Mucosa of descending colon (tissue), 3 donors: ENCODE measurements at regions not wholly inside any gene's neighbourhood (a gene's known extent, or its start where the extent isn't known, plus 50 kb on each side); places are given as distances from the start of the nearest gene placed in this dataset.
A peak's percentile ranks its signal among the peaks of the same experiment; 100 is the strongest.

Source experiments
- ATAC-seq: fragments of 200-7000 bp; cut with Tn5 transposase; one replicate; pipeline ENCODE4 v1.9.1; 2020; ENCODE audit warnings: mild to moderate bottlenecking, moderate library complexity
- DNase-seq, 3 donors: peaks; one replicate each; pipeline ENCODE4 v3.0.0-alpha.2; 2020
- H3K36me3 ChIP-seq: fragments of 200-600 bp; one replicate; pipeline ENCODE4 v1.8.0; 2021; ENCODE audit warnings: low read depth, mild to moderate bottlenecking
- H3K4me1 ChIP-seq: fragments of 200-600 bp; one replicate; pipeline ENCODE4 v1.8.0; 2021; ENCODE audit warnings: low read depth, mild to moderate bottlenecking
- H3K4me3 ChIP-seq: fragments of 200-600 bp; one replicate; pipeline ENCODE4 v1.8.0; 2021; ENCODE audit warnings: mild to moderate bottlenecking
- H3K9me3 ChIP-seq: fragments of 200-600 bp; one replicate; pipeline ENCODE4 v1.8.0; 2021; ENCODE audit warnings: mild to moderate bottlenecking
- CTCF ChIP-seq: fragments of 200-600 bp; IDR thresholded peaks from one replicate; pipeline ENCODE4 v1.8.0; 2022; ENCODE audit warnings: antibody characterized with exemption, mild to moderate bottlenecking
- intact Hi-C, 2 donors: fragments of 100-400 bp; cut with DNase I in 1 of 2; cut with micrococcal nuclease in 1 of 2; formaldehyde crosslinking; loops; one replicate each; pipeline versions ENCODE4 v1.11.0 to v1.11.1; 2022; cut with DNase I, micrococcal nuclease
- donor health status: DM: no; HTN: no; CAD: no; lungs with moderate emphysema.
- donor health status: DM: no; HTN: no; CAD: no.
- donor health status: DM: no; HTN: yes; CAD: no.

- DNase-seq: no peak
- ATAC-seq: no peak
- Histone ChIP-seq H3K4me3 (no peak overlapping the region), H3K9me3 (no peaks in the 10 kb centered on the region), H3K36me3 (no peaks in the 10 kb centered on the region), H3K4me1 (peaks cover 3% of the 10 kb centered on the region)
- TF ChIP-seq CTCF: no peak
- intact Hi-C loops: no loop called here
Measured at GRCh38 chr12:98402671-98403070, 112.7 kb upstream of the TMPO start.

- intact Hi-C loops: no loop called here
- ATAC-seq: no peak
Measured at GRCh38 chr12:98403385-98403784, 112.0 kb upstream of the TMPO start.

GRCh38 chr12:98403936-98404335 lies 111.5 kb upstream of the TMPO start:
- intact Hi-C loops: no loop called here
- Histone ChIP-seq H3K4me3 (no peak overlapping the region), H3K9me3 (no peaks in the 10 kb centered on the region), H3K36me3 (no peaks in the 10 kb centered on the region), H3K4me1 (peaks cover 3% of the 10 kb centered on the region)
- TF ChIP-seq CTCF: no peak
- no peak for ATAC-seq
- DNase-seq: no peak

More at GRCh38 chr12:98403385-98403784, 112.0 kb upstream of the TMPO start:
- H3K9me3 ChIP-seq: no peaks in the 10 kb centered on the region
- no peak for DNase-seq
- no peaks in the 10 kb centered on the region for H3K36me3 ChIP-seq
- peaks cover 3% of the 10 kb centered on the region for H3K4me1 ChIP-seq
- H3K4me3 ChIP-seq: no peak overlapping the region
- TF ChIP-seq CTCF: no peak

- H3K4me3 ChIP-seq: no peak overlapping the region
- ATAC-seq (peak; percentile 76), DNase-seq (peak in 1 of 3 donors; percentile 17)
- no peaks in the 10 kb centered on the region for H3K36me3 ChIP-seq
- H3K9me3 ChIP-seq: no peaks in the 10 kb centered on the region
- peaks cover 3% of the 10 kb centered on the region for H3K4me1 ChIP-seq
- no peak for TF ChIP-seq CTCF
- intact Hi-C loops: no loop called here
Measured at GRCh38 chr12:98405805-98406366, 109.5 kb upstream of the TMPO start.

- H3K4me3 ChIP-seq: no peak overlapping the region
- no peak for DNase-seq
- no peaks in the 10 kb centered on the region for H3K9me3 ChIP-seq
- no peaks in the 10 kb centered on the region for H3K36me3 ChIP-seq
- H3K4me1 ChIP-seq: peaks cover 3% of the 10 kb centered on the region
- TF ChIP-seq CTCF: no peak
- intact Hi-C loops: no loop called here
- ATAC-seq: no peak
Measured at GRCh38 chr12:98406378-98406777, 109.0 kb upstream of the TMPO start.

GRCh38 chr12:98408681-98409080 lies 106.7 kb upstream of the TMPO start:
- no peak for DNase-seq
- intact Hi-C loops: no loop called here
- ATAC-seq: no peak
- Histone ChIP-seq H3K4me1 (peaks cover 3% of the 10 kb centered on the region), H3K4me3 (no peak overlapping the region), H3K9me3 (no peaks in the 10 kb centered on the region), H3K36me3 (no peaks in the 10 kb centered on the region)
- TF ChIP-seq CTCF: no peak
